CD4-positive, alpha-beta T cell (primary cell): ENCODE measurements at regions not wholly inside any gene's neighbourhood (a gene's known extent, or its start where the extent isn't known, plus 50 kb on each side); places are given as distances from the start of the nearest gene placed in this dataset.

ENCODE experiments used
- ATAC-seq: fragments of 200-7000 bp; cut with Tn5 transposase; one replicate; pipeline ENCODE4 v1.10.0; 2022; ENCODE audit warnings: mild to moderate bottlenecking; ENCODE audit not compliant: poor library complexity
- CTCF ChIA-PET: fragments of 350-600 bp; sonication (Branson Sonifier 250); formaldehyde crosslinking; loops from one replicate; lab custom pipeline; 2021; ENCODE audit warnings: antibody characterized with exemption, inconsistent platforms; lab: Charles Lee
- POLR2A ChIA-PET: fragments of 350-600 bp; sonication (Branson Sonifier 250); formaldehyde crosslinking; loops from one replicate; lab custom pipeline; 2021; ENCODE audit warnings: antibody characterized with exemption, inconsistent platforms; lab: Charles Lee
- DNase-seq, 14 experiments: peaks; one replicate each; pipeline ENCODE4 v3.0.0-alpha.2; 2013 to 2020; ENCODE audit warnings: mixed read lengths in 2 of 14
- H3K27ac ChIP-seq, 2 donors: one replicate each; pipeline versions ENCODE4 v1.5.1 to v1.7.0; 2013; ENCODE audit warnings: low read length in 2 of 2, low read depth in 1 of 2, mild to moderate bottlenecking in 1 of 2
- H3K27me3 ChIP-seq, 2 experiments: 1 replicate in 1 of 2; 2 replicates in 1 of 2; pipeline versions ENCODE4 v1.6.1 to v1.7.0; 2013; ENCODE audit warnings: low read length in 2 of 2, control low read depth in 1 of 2, mild to moderate bottlenecking in 1 of 2, moderate library complexity in 1 of 2; ENCODE audit not compliant: insufficient read depth in 2 of 2, control insufficient read depth in 1 of 2
- H3K36me3 ChIP-seq: one replicate; pipeline ENCODE4 v1.6.1; 2013; ENCODE audit warnings: low read length, control low read depth; ENCODE audit not compliant: insufficient read depth
- H3K4me1 ChIP-seq: one replicate; pipeline ENCODE4 v1.6.1; 2013; ENCODE audit warnings: low read length, control low read depth; ENCODE audit not compliant: insufficient read depth
- H3K4me3 ChIP-seq: one replicate; pipeline ENCODE4 v1.5.1; 2013; ENCODE audit warnings: mild to moderate bottlenecking, low read length, moderate library complexity
- H3K9me3 ChIP-seq, 2 experiments: 1 replicate in 1 of 2; 2 replicates in 1 of 2; pipeline versions ENCODE4 v1.6.1 to v1.7.0; 2013; ENCODE audit warnings: low read length in 2 of 2, mild to moderate bottlenecking in 2 of 2, control low read depth in 1 of 2, moderate library complexity in 1 of 2; ENCODE audit not compliant: control insufficient read depth in 1 of 2, insufficient read depth in 1 of 2
- H3K27ac Mint-ChIP-seq: one replicate; pipeline ENCODE4 v1.8.0; 2020; ENCODE audit warnings: mixed read lengths
- H3K27me3 Mint-ChIP-seq: one replicate; pipeline ENCODE4 v1.8.0; 2021; ENCODE audit warnings: mixed read lengths
- H3K36me3 Mint-ChIP-seq: one replicate; pipeline ENCODE4 v1.8.0; 2021; ENCODE audit warnings: low read depth, mixed read lengths
- H3K4me1 Mint-ChIP-seq: one replicate; pipeline ENCODE4 v1.8.0; 2021; ENCODE audit warnings: low read depth, mixed read lengths
- H3K4me3 Mint-ChIP-seq: one replicate; pipeline ENCODE4 v1.8.0; 2020; ENCODE audit warnings: mild to moderate bottlenecking, mixed read lengths
- H3K9me3 Mint-ChIP-seq: one replicate; pipeline ENCODE4 v1.8.0; 2020; ENCODE audit warnings: mixed read lengths
- CTCF ChIP-seq: fragments of 200-600 bp; IDR thresholded peaks from one replicate; pipeline ENCODE4 v1.8.0; 2022; ENCODE audit warnings: antibody characterized with exemption, mild to moderate bottlenecking
- intact Hi-C, 2 experiments: fragments of 100-400 bp; cut with DNase I in 1 of 2; cut with micrococcal nuclease in 1 of 2; formaldehyde crosslinking; loops; one replicate each; pipeline versions ENCODE4 v1.15.1 to v1.9.0; 2023 to 2025; cut with DNase I, micrococcal nuclease

- intact Hi-C loops: no loop called here
- Mint-ChIP-seq H3K4me3 (no peak overlapping the region), H3K9me3 (no peaks in the 10 kb centered on the region), H3K27ac (no peak overlapping the region), H3K36me3 (no peaks in the 10 kb centered on the region), H3K27me3 (no peaks in the 10 kb centered on the region), H3K4me1 (no peaks in the 10 kb centered on the region)
- DNase-seq: no peak
- no peaks in the 10 kb centered on the region for H3K36me3 ChIP-seq
- no peak overlapping the region for H3K27ac ChIP-seq
- CTCF ChIA-PET: no interaction called here
- no peak overlapping the region for H3K4me3 ChIP-seq
- POLR2A ChIA-PET: no interaction called here
- H3K27me3 ChIP-seq: no peaks in the 10 kb centered on the region
- peaks cover 0 to 9% of the 10 kb centered on the region in 2 experiments for H3K9me3 ChIP-seq
- no peak for TF ChIP-seq CTCF
- no peak for ATAC-seq
- H3K4me1 ChIP-seq: no peaks in the 10 kb centered on the region
Observed at GRCh38 chr2:194086129-194086528, 1570.9 kb upstream of the SLC39A10 start.

GRCh38 chr2:194079989-194080388 is 1577.0 kb upstream of the SLC39A10 start:
- Mint-ChIP-seq H3K4me1 (no peaks in the 10 kb centered on the region), H3K9me3 (no peaks in the 10 kb centered on the region), H3K27me3 (no peaks in the 10 kb centered on the region), H3K27ac (no peak overlapping the region), H3K4me3 (no peak overlapping the region), H3K36me3 (no peaks in the 10 kb centered on the region)
- ATAC-seq (no peak), DNase-seq (no peak)
- Histone ChIP-seq H3K4me3 (no peak overlapping the region), H3K36me3 (no peaks in the 10 kb centered on the region), H3K27ac (no peak overlapping the region), H3K4me1 (no peaks in the 10 kb centered on the region), H3K27me3 (no peaks in the 10 kb centered on the region), H3K9me3 (no peaks in the 10 kb centered on the region)
- intact Hi-C loops: no loop called here
- POLR2A ChIA-PET: no interaction called here
- TF ChIP-seq CTCF: no peak
- CTCF ChIA-PET: no interaction called here

GRCh38 chr2:194077366-194077765 is 1579.7 kb upstream of the SLC39A10 start:
- Mint-ChIP-seq H3K36me3 (no peaks in the 10 kb centered on the region), H3K4me3 (no peak overlapping the region), H3K9me3 (no peaks in the 10 kb centered on the region), H3K27ac (no peak overlapping the region), H3K4me1 (no peaks in the 10 kb centered on the region), H3K27me3 (no peaks in the 10 kb centered on the region)
- Histone ChIP-seq H3K27ac (no peak overlapping the region), H3K36me3 (no peaks in the 10 kb centered on the region), H3K27me3 (no peaks in the 10 kb centered on the region), H3K4me3 (no peak overlapping the region), H3K9me3 (no peaks in the 10 kb centered on the region), H3K4me1 (no peaks in the 10 kb centered on the region)
- DNase-seq: no peak
- TF ChIP-seq CTCF: no peak
- ChIA-PET POLR2A (no interaction called here), CTCF (no interaction called here)
- intact Hi-C loops: no loop called here
- no peak for ATAC-seq
